HPDE6-E6E7 (cell line): ENCODE measurements at regions not wholly inside any gene's neighbourhood (a gene's known extent, or its start where the extent isn't known, plus 50 kb on each side); places are given as distances from the start of the nearest gene placed in this dataset.

Experiments
- DNase-seq: peaks from one replicate; pipeline ENCODE4 v3.0.0; 2011; ENCODE audit warnings: missing footprints; ENCODE audit errors: extremely low spot score

- no peak for DNase-seq
These were observed 519.5 kb upstream of the CAMK1G start for GRCh38 chr1:209063767-209064659.

- no peak for DNase-seq
These were observed 518.4 kb upstream of the CAMK1G start for GRCh38 chr1:209064850-209065706.

- no peak for DNase-seq
These were observed 511.0 kb upstream of the CAMK1G start for GRCh38 chr1:209072481-209072880.

GRCh38 chr1:209073879-209074278 lies 509.6 kb upstream of the CAMK1G start:
- no peak for DNase-seq

GRCh38 chr1:209074575-209075250 lies 508.8 kb upstream of the CAMK1G start:
- no peak for DNase-seq

- no peak for DNase-seq
These were observed 506.8 kb upstream of the CAMK1G start for GRCh38 chr1:209076688-209077087.

GRCh38 chr1:209080170-209080781 lies 503.2 kb upstream of the CAMK1G start:
- no peak for DNase-seq

GRCh38 chr1:209086486-209087192 lies 496.9 kb upstream of the CAMK1G start:
- no peak for DNase-seq

GRCh38 chr1:209094384-209094783 lies 489.1 kb upstream of the CAMK1G start:
- DNase-seq: no peak

GRCh38 chr1:209095627-209096595 lies 487.6 kb upstream of the CAMK1G start:
- DNase-seq: peak; percentile 52

- no peak for DNase-seq
These were observed 483.1 kb upstream of the CAMK1G start for GRCh38 chr1:209100460-209100859.

GRCh38 chr1:209101106-209101505 lies 482.4 kb upstream of the CAMK1G start:
- DNase-seq: no peak

GRCh38 chr1:209102120-209102519 lies 481.4 kb upstream of the CAMK1G start:
- DNase-seq: no peak

GRCh38 chr1:209102531-209102930 lies 481.0 kb upstream of the CAMK1G start:
- DNase-seq: no peak

- DNase-seq: no peak
These were observed 480.4 kb upstream of the CAMK1G start for GRCh38 chr1:209103092-209103491.

- no peak for DNase-seq
These were observed 478.9 kb upstream of the CAMK1G start for GRCh38 chr1:209104646-209105045.

GRCh38 chr1:209105701-209106100 lies 477.8 kb upstream of the CAMK1G start:
- no peak for DNase-seq

GRCh38 chr1:209106237-209106741 lies 477.2 kb upstream of the CAMK1G start:
- no peak for DNase-seq

- DNase-seq: no peak
These were observed 476.7 kb upstream of the CAMK1G start for GRCh38 chr1:209106861-209107260.

- DNase-seq: no peak
These were observed 476.0 kb upstream of the CAMK1G start for GRCh38 chr1:209107535-209107934.
